ENCODE measurements at regions not wholly inside any gene's neighbourhood (a gene's known extent, or its start where the extent isn't known, plus 50 kb on each side); places are given as distances from the start of the nearest gene placed in this dataset.
"Not testable (repeated sequence)": the region's sequence is repeated elsewhere in the genome, so short reads cannot be mapped to it uniquely, and the experiment has no call there.

GRCh38 chr9:67635067-67635466 is 223.7 kb upstream of the ANKRD20A1 start:
- H3K4me3 ChIP-seq (ENCODE audit: low read length in 3 of 3); DNase-seq; H3K27ac ChIP-seq (ENCODE audit: low read depth in 2 of 2, low read length in 2 of 2); H3K9ac ChIP-seq (ENCODE audit: low read length in 3 of 3); FAIRE-seq; intact Hi-C loops (cut with DNase I); H3K36me3 ChIP-seq (ENCODE audit: control insufficient read depth in 2 of 3, insufficient read depth in 3 of 3, low read length in 3 of 3); H3K9me3 ChIP-seq (ENCODE audit: control insufficient read depth in 2 of 3, insufficient read depth in 1 of 3, low read length in 3 of 3); H3K4me1 ChIP-seq (ENCODE audit: control insufficient read depth in 2 of 3, insufficient read depth in 2 of 3, low read depth in 1 of 3, low read length in 3 of 3); H3K27me3 ChIP-seq (ENCODE audit: control insufficient read depth, insufficient read depth, low read length): not testable (repeated sequence)

GRCh38 chr9:67611900-67612299 is 246.8 kb upstream of the ANKRD20A1 start:
- H3K36me3 ChIP-seq (ENCODE audit: control insufficient read depth in 2 of 3, insufficient read depth in 3 of 3, low read length in 3 of 3); H3K4me1 ChIP-seq (ENCODE audit: control insufficient read depth in 2 of 3, insufficient read depth in 2 of 3, low read depth in 1 of 3, low read length in 3 of 3); intact Hi-C loops (cut with DNase I); H3K27ac ChIP-seq (ENCODE audit: low read depth in 2 of 2, low read length in 2 of 2); H3K9ac ChIP-seq (ENCODE audit: low read length in 3 of 3); H3K9me3 ChIP-seq (ENCODE audit: control insufficient read depth in 2 of 3, insufficient read depth in 1 of 3, low read length in 3 of 3); H3K27me3 ChIP-seq (ENCODE audit: control insufficient read depth, insufficient read depth, low read length); FAIRE-seq; H3K4me3 ChIP-seq (ENCODE audit: low read length in 3 of 3): not testable (repeated sequence)
- peak in 1 of 5 donors; percentile 64 for DNase-seq

DNA sequence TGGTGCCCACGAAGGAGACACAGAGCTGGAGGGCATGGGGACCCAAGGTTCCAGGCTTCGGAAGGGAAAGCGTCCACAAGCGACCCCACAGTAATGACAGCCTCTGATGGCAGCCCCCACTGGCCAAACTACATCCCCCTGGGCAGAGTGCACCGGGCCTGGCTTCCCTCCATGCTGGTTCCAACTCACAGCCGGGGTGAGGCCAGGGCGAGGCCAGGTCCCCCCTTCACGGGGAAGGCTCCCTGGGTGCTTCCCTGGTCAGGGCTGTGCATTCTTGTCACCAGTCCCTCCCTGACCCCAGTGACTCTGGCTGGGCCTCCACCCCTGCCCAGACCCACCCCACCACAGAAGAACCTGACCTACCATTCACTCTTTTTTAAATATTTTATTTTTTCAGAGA is 248.9 kb upstream of the ANKRD20A1 start:
- H3K9me3 ChIP-seq (ENCODE audit: control insufficient read depth in 2 of 3, insufficient read depth in 1 of 3, low read length in 3 of 3); FAIRE-seq; H3K9ac ChIP-seq (ENCODE audit: low read length in 3 of 3); H3K36me3 ChIP-seq (ENCODE audit: control insufficient read depth in 2 of 3, insufficient read depth in 3 of 3, low read length in 3 of 3); H3K27ac ChIP-seq (ENCODE audit: low read depth in 2 of 2, low read length in 2 of 2); intact Hi-C loops (cut with DNase I); H3K4me3 ChIP-seq (ENCODE audit: low read length in 3 of 3); H3K27me3 ChIP-seq (ENCODE audit: control insufficient read depth, insufficient read depth, low read length); H3K4me1 ChIP-seq (ENCODE audit: control insufficient read depth in 2 of 3, insufficient read depth in 2 of 3, low read depth in 1 of 3, low read length in 3 of 3): not testable (repeated sequence)
- DNase-seq, result peak in 1 of 5 donors; percentile 56

DNA sequence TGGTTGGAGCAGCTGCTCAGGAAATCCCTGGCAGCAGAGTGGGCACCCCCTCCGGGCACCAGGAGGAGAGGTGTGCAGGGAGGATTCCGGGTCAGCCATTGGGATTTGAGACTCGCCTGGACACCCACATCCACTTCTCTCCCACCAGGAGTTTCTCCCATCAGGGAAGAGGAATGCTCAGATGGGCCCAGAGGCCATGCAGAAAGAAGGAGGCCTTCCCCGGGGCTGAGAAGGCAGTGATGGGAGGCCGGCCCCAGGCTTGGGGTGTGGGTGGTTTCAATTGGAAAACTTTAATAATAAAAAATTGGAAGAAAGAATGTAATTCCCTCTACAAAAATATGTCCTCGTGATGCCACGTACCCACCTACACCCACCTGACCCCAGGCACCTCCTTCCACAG is 249.3 kb upstream of the ANKRD20A1 start:
- H3K9me3 ChIP-seq (ENCODE audit: control insufficient read depth in 2 of 3, insufficient read depth in 1 of 3, low read length in 3 of 3); intact Hi-C loops (cut with DNase I); H3K4me3 ChIP-seq (ENCODE audit: low read length in 3 of 3); H3K9ac ChIP-seq (ENCODE audit: low read length in 3 of 3); H3K27ac ChIP-seq (ENCODE audit: low read depth in 2 of 2, low read length in 2 of 2); H3K27me3 ChIP-seq (ENCODE audit: control insufficient read depth, insufficient read depth, low read length); H3K36me3 ChIP-seq (ENCODE audit: control insufficient read depth in 2 of 3, insufficient read depth in 3 of 3, low read length in 3 of 3); FAIRE-seq; H3K4me1 ChIP-seq (ENCODE audit: control insufficient read depth in 2 of 3, insufficient read depth in 2 of 3, low read depth in 1 of 3, low read length in 3 of 3); DNase-seq: not testable (repeated sequence)

DNA sequence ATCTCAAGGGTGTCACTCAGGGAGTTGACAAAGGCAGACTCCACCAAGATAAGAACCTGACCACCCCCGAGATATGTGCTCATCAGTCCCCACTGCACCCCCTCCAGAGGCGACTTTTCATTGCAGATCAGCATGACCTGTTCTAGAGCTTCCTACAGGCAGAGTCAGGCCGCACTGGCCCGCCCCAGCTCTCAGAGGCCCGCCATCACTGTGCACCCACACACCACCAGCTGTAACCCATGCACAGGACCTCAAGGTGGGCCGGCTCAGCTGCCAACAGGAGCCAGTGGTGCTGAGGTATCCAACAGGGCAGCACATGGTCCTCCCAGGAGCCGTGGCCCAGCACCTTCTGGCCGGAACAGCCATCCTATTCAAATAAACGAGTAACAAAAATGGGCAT is 253.6 kb upstream of the ANKRD20A1 start:
- H3K9ac ChIP-seq (ENCODE audit: low read length in 3 of 3); H3K27ac ChIP-seq (ENCODE audit: low read depth in 2 of 2, low read length in 2 of 2); H3K9me3 ChIP-seq (ENCODE audit: control insufficient read depth in 2 of 3, insufficient read depth in 1 of 3, low read length in 3 of 3); DNase-seq; H3K4me1 ChIP-seq (ENCODE audit: control insufficient read depth in 2 of 3, insufficient read depth in 2 of 3, low read depth in 1 of 3, low read length in 3 of 3); FAIRE-seq; intact Hi-C loops (cut with DNase I); H3K36me3 ChIP-seq (ENCODE audit: control insufficient read depth in 2 of 3, insufficient read depth in 3 of 3, low read length in 3 of 3); H3K27me3 ChIP-seq (ENCODE audit: control insufficient read depth, insufficient read depth, low read length); H3K4me3 ChIP-seq (ENCODE audit: low read length in 3 of 3): not testable (repeated sequence)

GRCh38 chr9:67603609-67604008 is 255.1 kb upstream of the ANKRD20A1 start:
- FAIRE-seq; H3K9me3 ChIP-seq (ENCODE audit: control insufficient read depth in 2 of 3, insufficient read depth in 1 of 3, low read length in 3 of 3); intact Hi-C loops (cut with DNase I); H3K4me1 ChIP-seq (ENCODE audit: control insufficient read depth in 2 of 3, insufficient read depth in 2 of 3, low read depth in 1 of 3, low read length in 3 of 3); H3K27me3 ChIP-seq (ENCODE audit: control insufficient read depth, insufficient read depth, low read length); H3K27ac ChIP-seq (ENCODE audit: low read depth in 2 of 2, low read length in 2 of 2); H3K36me3 ChIP-seq (ENCODE audit: control insufficient read depth in 2 of 3, insufficient read depth in 3 of 3, low read length in 3 of 3); H3K9ac ChIP-seq (ENCODE audit: low read length in 3 of 3); H3K4me3 ChIP-seq (ENCODE audit: low read length in 3 of 3); DNase-seq: not testable (repeated sequence)

- H3K4me1 ChIP-seq (ENCODE audit: control insufficient read depth in 2 of 3, insufficient read depth in 2 of 3, low read depth in 1 of 3, low read length in 3 of 3); H3K4me3 ChIP-seq (ENCODE audit: low read length in 3 of 3); DNase-seq; intact Hi-C loops (cut with DNase I); H3K27me3 ChIP-seq (ENCODE audit: control insufficient read depth, insufficient read depth, low read length); H3K27ac ChIP-seq (ENCODE audit: low read depth in 2 of 2, low read length in 2 of 2); FAIRE-seq; H3K9ac ChIP-seq (ENCODE audit: low read length in 3 of 3); H3K36me3 ChIP-seq (ENCODE audit: control insufficient read depth in 2 of 3, insufficient read depth in 3 of 3, low read length in 3 of 3); H3K9me3 ChIP-seq (ENCODE audit: control insufficient read depth in 2 of 3, insufficient read depth in 1 of 3, low read length in 3 of 3): not testable (repeated sequence)
Measured at GRCh38 chr9:67592424-67592823, 266.3 kb upstream of the ANKRD20A1 start.

DNA sequence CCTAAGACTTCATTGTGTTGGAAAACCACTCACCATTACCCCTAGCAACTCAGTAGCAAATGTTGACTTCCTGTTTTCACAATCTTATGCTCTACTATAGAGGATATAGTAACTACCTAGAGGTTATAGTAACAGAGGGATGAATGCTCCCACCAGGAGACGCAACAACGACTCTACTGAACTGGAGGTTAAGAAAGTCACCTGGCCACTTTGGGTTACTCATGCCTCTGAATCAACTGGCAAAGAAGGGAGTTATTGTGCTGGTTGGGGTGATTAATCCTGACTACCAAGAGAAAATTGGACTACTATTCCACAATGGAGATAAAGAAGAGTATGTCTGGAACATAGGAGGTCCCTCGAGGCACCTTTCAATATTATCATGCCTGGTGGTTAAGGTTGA is 302.9 kb upstream of the ANKRD20A1 start:
- DNase-seq; H3K27me3 ChIP-seq (ENCODE audit: control insufficient read depth, insufficient read depth, low read length); FAIRE-seq; H3K36me3 ChIP-seq (ENCODE audit: control insufficient read depth in 2 of 3, insufficient read depth in 3 of 3, low read length in 3 of 3); intact Hi-C loops (cut with DNase I); H3K9ac ChIP-seq (ENCODE audit: low read length in 3 of 3); H3K27ac ChIP-seq (ENCODE audit: low read depth in 2 of 2, low read length in 2 of 2); H3K4me1 ChIP-seq (ENCODE audit: control insufficient read depth in 2 of 3, insufficient read depth in 2 of 3, low read depth in 1 of 3, low read length in 3 of 3); H3K4me3 ChIP-seq (ENCODE audit: low read length in 3 of 3); H3K9me3 ChIP-seq (ENCODE audit: control insufficient read depth in 2 of 3, insufficient read depth in 1 of 3, low read length in 3 of 3): not testable (repeated sequence)

GRCh38 chr9:67550044-67550443 is 308.7 kb upstream of the ANKRD20A1 start:
- H3K27ac ChIP-seq (ENCODE audit: low read depth in 2 of 2, low read length in 2 of 2); H3K4me3 ChIP-seq (ENCODE audit: low read length in 3 of 3); H3K4me1 ChIP-seq (ENCODE audit: control insufficient read depth in 2 of 3, insufficient read depth in 2 of 3, low read depth in 1 of 3, low read length in 3 of 3); H3K36me3 ChIP-seq (ENCODE audit: control insufficient read depth in 2 of 3, insufficient read depth in 3 of 3, low read length in 3 of 3); H3K27me3 ChIP-seq (ENCODE audit: control insufficient read depth, insufficient read depth, low read length); FAIRE-seq; intact Hi-C loops (cut with DNase I); H3K9me3 ChIP-seq (ENCODE audit: control insufficient read depth in 2 of 3, insufficient read depth in 1 of 3, low read length in 3 of 3); DNase-seq; H3K9ac ChIP-seq (ENCODE audit: low read length in 3 of 3): not testable (repeated sequence)
